PFSK-1 (cell line): ENCODE measurements at regions not wholly inside any gene's neighbourhood (a gene's known extent, or its start where the extent isn't known, plus 50 kb on each side); places are given as distances from the start of the nearest gene placed in this dataset.

Experiments
- FOXP2 ChIP-seq: optimal IDR thresholded peaks from 2 replicates; pipeline ENCODE3; 2011; ENCODE audit warnings: borderline replicate concordance, control low read depth, inconsistent platforms; ENCODE audit not compliant: insufficient read depth; ENCODE audit errors: extremely low read length, extremely low read depth
- POLR2AphosphoS5 ChIP-seq: IDR thresholded peaks from 2 replicates; pipeline ENCODE4 v1.6.1; 2012; ENCODE audit warnings: low read depth, mild to moderate bottlenecking, control low read depth, low read length, moderate library complexity
- REST ChIP-seq, 2 experiments: IDR thresholded peaks; 2 replicates each; pipeline versions ENCODE4 v1.6.1 to v1.8.0; 2011 to 2012; ENCODE audit warnings: low read depth in 2 of 2, low read length in 2 of 2, control low read depth in 1 of 2, inconsistent platforms in 1 of 2, mild to moderate bottlenecking in 1 of 2, moderate library complexity in 1 of 2; ENCODE audit not compliant: insufficient read depth in 1 of 2
- SIN3A ChIP-seq: IDR thresholded peaks from 2 replicates; pipeline ENCODE4 v1.6.1; 2012; ENCODE audit warnings: mild to moderate bottlenecking, low read length, moderate library complexity, borderline replicate concordance; ENCODE audit not compliant: insufficient read depth
- TAF1 ChIP-seq: IDR thresholded peaks from 2 replicates; pipeline ENCODE4 v1.6.1; 2012; ENCODE audit warnings: low read length, control low read depth, borderline replicate concordance; ENCODE audit not compliant: insufficient read depth

- TF ChIP-seq POLR2AphosphoS5: no peak
- no peak for TF ChIP-seq TAF1
- TF ChIP-seq SIN3A: no peak
- TF ChIP-seq FOXP2: no peak
- TF ChIP-seq REST (IDR thresholded peaks at IDR 0.05; ENCODE audit: insufficient read depth in 1 of 2, low read depth in 2 of 2, low read length in 2 of 2): no peak
Measured at GRCh38 chr6:168823397-168824212, 382.6 kb downstream of the SMOC2 start.

- TF ChIP-seq POLR2AphosphoS5 (no peak), FOXP2 (no peak), REST (IDR thresholded peaks at IDR 0.05; ENCODE audit: insufficient read depth in 1 of 2, low read depth in 2 of 2, low read length in 2 of 2) (no peak), SIN3A (no peak), TAF1 (no peak)
Measured at GRCh38 chr6:168822376-168822775, 381.4 kb downstream of the SMOC2 start.

- TF ChIP-seq FOXP2: no peak
- no peak for TF ChIP-seq SIN3A
- no peak for TF ChIP-seq POLR2AphosphoS5
- TF ChIP-seq TAF1: no peak
- TF ChIP-seq REST (IDR thresholded peaks at IDR 0.05; ENCODE audit: insufficient read depth in 1 of 2, low read depth in 2 of 2, low read length in 2 of 2): no peak
Measured at GRCh38 chr6:168819546-168819945, 378.6 kb downstream of the SMOC2 start.

- no peak for TF ChIP-seq POLR2AphosphoS5
- TF ChIP-seq FOXP2: no peak
- no peak for TF ChIP-seq TAF1
- TF ChIP-seq REST (IDR thresholded peaks at IDR 0.05; ENCODE audit: insufficient read depth in 1 of 2, low read depth in 2 of 2, low read length in 2 of 2): no peak
- TF ChIP-seq SIN3A: no peak
Measured at GRCh38 chr6:168817558-168818159, 376.7 kb downstream of the SMOC2 start.
